ENCODE measurements at regions not wholly inside any gene's neighbourhood (a gene's known extent, or its start where the extent isn't known, plus 50 kb on each side); places are given as distances from the start of the nearest gene placed in this dataset.

GRCh38 chr5:34503379-34504253 is 152.5 kb upstream of the RAI14 start:
- Mint-ChIP-seq H3K9me3 (ENCODE audit: low read depth) (peaks cover 7% of the 10 kb centered on the region), H3K27ac (no peak overlapping the region), H3K4me3 (ENCODE audit: low read depth) (no peak overlapping the region), H3K27me3 (peaks cover 13% of the 10 kb centered on the region), H3K4me1 (ENCODE audit: low read depth) (peaks cover 14% of the 10 kb centered on the region), H3K36me3 (ENCODE audit: insufficient read depth) (peaks cover 5% of the 10 kb centered on the region)
- DNase-seq (ENCODE audit: low spot score, unreplicated experiment) = no peak
- TF ChIP-seq, protein P1, sequence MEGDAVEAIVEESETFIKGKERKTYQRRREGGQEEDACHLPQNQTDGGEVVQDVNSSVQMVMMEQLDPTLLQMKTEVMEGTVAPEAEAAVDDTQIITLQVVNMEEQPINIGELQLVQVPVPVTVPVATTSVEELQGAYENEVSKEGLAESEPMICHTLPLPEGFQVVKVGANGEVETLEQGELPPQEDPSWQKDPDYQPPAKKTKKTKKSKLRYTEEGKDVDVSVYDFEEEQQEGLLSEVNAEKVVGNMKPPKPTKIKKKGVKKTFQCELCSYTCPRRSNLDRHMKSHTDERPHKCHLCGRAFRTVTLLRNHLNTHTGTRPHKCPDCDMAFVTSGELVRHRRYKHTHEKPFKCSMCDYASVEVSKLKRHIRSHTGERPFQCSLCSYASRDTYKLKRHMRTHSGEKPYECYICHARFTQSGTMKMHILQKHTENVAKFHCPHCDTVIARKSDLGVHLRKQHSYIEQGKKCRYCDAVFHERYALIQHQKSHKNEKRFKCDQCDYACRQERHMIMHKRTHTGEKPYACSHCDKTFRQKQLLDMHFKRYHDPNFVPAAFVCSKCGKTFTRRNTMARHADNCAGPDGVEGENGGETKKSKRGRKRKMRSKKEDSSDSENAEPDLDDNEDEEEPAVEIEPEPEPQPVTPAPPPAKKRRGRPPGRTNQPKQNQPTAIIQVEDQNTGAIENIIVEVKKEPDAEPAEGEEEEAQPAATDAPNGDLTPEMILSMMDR (IDR thresholded peaks at IDR 0.05; ENCODE audit: unreplicated experiment) = no peak

DNA sequence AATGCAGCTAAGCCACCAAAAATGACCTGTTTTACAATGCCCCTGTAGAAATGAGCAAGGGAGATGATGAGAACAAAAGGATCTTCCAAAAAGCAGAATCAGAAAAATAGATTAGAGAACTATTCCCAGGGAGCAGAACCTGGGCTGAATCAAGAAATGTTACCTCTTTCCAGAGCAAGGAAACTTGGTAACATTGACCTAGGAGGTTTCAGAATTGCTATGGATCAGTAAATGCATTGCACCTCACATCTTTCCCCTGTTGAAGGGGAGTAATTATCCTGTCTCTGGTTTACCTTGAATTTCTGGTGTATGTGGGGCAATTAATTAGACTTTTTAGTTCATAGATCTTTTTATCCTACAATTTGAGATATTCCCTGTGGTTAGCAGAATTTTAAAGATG is 151.2 kb upstream of the RAI14 start:
- H3K27ac Mint-ChIP-seq = no peak overlapping the region
- no peak overlapping the region for H3K4me3 Mint-ChIP-seq (ENCODE audit: low read depth)
- H3K9me3 Mint-ChIP-seq (ENCODE audit: low read depth) = peaks cover 7% of the 10 kb centered on the region
- no peak for DNase-seq (ENCODE audit: low spot score, unreplicated experiment)
- peaks cover 5% of the 10 kb centered on the region for H3K36me3 Mint-ChIP-seq (ENCODE audit: insufficient read depth)
- H3K4me1 Mint-ChIP-seq (ENCODE audit: low read depth) = peaks cover 13% of the 10 kb centered on the region
- TF ChIP-seq, protein P1 (IDR thresholded peaks at IDR 0.05; ENCODE audit: unreplicated experiment) = no peak
- peaks cover 13% of the 10 kb centered on the region for H3K27me3 Mint-ChIP-seq

DNA sequence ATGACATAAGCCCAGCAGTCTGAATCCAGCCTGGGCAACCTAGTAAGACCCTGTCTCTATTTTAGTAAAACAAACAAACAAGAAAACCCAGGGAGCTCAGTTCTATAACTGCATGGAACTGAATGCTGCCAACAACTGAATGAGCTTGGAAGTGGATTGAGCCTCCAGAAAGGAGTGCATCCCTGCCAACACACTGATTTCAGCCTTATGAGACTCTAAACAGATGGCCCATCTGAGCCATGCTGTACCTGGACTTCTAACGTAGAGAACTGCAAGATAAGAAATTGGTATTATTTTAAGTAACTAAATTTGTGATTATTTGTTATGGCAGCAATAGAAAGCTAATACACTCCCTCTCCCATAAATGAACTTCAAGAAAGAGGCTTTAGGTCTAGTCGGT is 150.4 kb upstream of the RAI14 start:
- no peak for DNase-seq (ENCODE audit: low spot score, unreplicated experiment)
- H3K4me1 Mint-ChIP-seq (ENCODE audit: low read depth) = peaks cover 21% of the 10 kb centered on the region
- H3K27me3 Mint-ChIP-seq = peaks cover 13% of the 10 kb centered on the region
- TF ChIP-seq, protein P1 (IDR thresholded peaks at IDR 0.05; ENCODE audit: unreplicated experiment) = no peak
- peaks cover 5% of the 10 kb centered on the region for H3K36me3 Mint-ChIP-seq (ENCODE audit: insufficient read depth)
- peaks cover 7% of the 10 kb centered on the region for H3K9me3 Mint-ChIP-seq (ENCODE audit: low read depth)
- no peak overlapping the region for H3K27ac Mint-ChIP-seq
- H3K4me3 Mint-ChIP-seq (ENCODE audit: low read depth) = no peak overlapping the region

- TF ChIP-seq, protein P1 (IDR thresholded peaks at IDR 0.05; ENCODE audit: unreplicated experiment) = no peak
- H3K4me3 Mint-ChIP-seq (ENCODE audit: low read depth) = no peak overlapping the region
- H3K9me3 Mint-ChIP-seq (ENCODE audit: low read depth) = peaks cover 7% of the 10 kb centered on the region
Observed at GRCh38 chr5:34507933-34508332, 148.2 kb upstream of the RAI14 start.

GRCh38 chr5:34509392-34509791 is 146.7 kb upstream of the RAI14 start:
- Mint-ChIP-seq H3K27me3 (no peaks in the 10 kb centered on the region), H3K36me3 (ENCODE audit: insufficient read depth) (peaks cover 4% of the 10 kb centered on the region), H3K27ac (no peak overlapping the region), H3K4me3 (ENCODE audit: low read depth) (no peak overlapping the region), H3K4me1 (ENCODE audit: low read depth) (peaks cover 37% of the 10 kb centered on the region), H3K9me3 (ENCODE audit: low read depth) (peaks cover 4% of the 10 kb centered on the region)
- DNase-seq (ENCODE audit: low spot score, unreplicated experiment) = no peak
- TF ChIP-seq, protein P1 (IDR thresholded peaks at IDR 0.05; ENCODE audit: unreplicated experiment) = no peak

More at GRCh38 chr5:34507933-34508332, 148.2 kb upstream of the RAI14 start:
- Mint-ChIP-seq H3K4me1 (ENCODE audit: low read depth) (peaks cover 42% of the 10 kb centered on the region), H3K36me3 (ENCODE audit: insufficient read depth) (peaks cover 5% of the 10 kb centered on the region), H3K27me3 (peaks cover 10% of the 10 kb centered on the region), H3K27ac (no peak overlapping the region)
- no peak for DNase-seq (ENCODE audit: low spot score, unreplicated experiment)
